ENCODE measurements at regions not wholly inside any gene's neighbourhood (a gene's known extent, or its start where the extent isn't known, plus 50 kb on each side); places are given as distances from the start of the nearest gene placed in this dataset.
"Not testable (repeated sequence)": the region's sequence is repeated elsewhere in the genome, so short reads cannot be mapped to it uniquely, and the experiment has no call there.

- FAIRE-seq (no peak), DNase-seq (ENCODE audit: low spot score in 2 of 2) (no peak)
Measured at GRCh38 chr15:45802140-45802539, 167.3 kb downstream of the SQOR start.

- FAIRE-seq (no peak), DNase-seq (ENCODE audit: low spot score in 2 of 2) (no peak)
Measured at GRCh38 chr15:45804028-45804427, 169.2 kb downstream of the SQOR start.

- no peak for DNase-seq (ENCODE audit: low spot score in 2 of 2)
- FAIRE-seq: no peak
Measured at GRCh38 chr15:45810201-45810600, 175.4 kb downstream of the SQOR start.

- FAIRE-seq (no peak), DNase-seq (ENCODE audit: low spot score in 2 of 2) (no peak)
Measured at GRCh38 chr15:45812200-45812599, 177.4 kb downstream of the SQOR start.

GRCh38 chr15:45817578-45817977 lies 182.7 kb downstream of the SQOR start:
- not testable (repeated sequence) for FAIRE-seq; DNase-seq (ENCODE audit: low spot score in 2 of 2)

- DNase-seq (ENCODE audit: low spot score in 2 of 2) (no peak), FAIRE-seq (no peak)
Measured at GRCh38 chr15:45821390-45821789, 186.6 kb downstream of the SQOR start.

GRCh38 chr15:45822968-45823367 lies 188.1 kb downstream of the SQOR start:
- DNase-seq (ENCODE audit: low spot score in 2 of 2); FAIRE-seq: not testable (repeated sequence)

- no peak for FAIRE-seq
Measured at GRCh38 chr15:45827275-45827674, 192.4 kb downstream of the SQOR start.

GRCh38 chr15:45827766-45828165 lies 192.9 kb downstream of the SQOR start:
- DNase-seq (ENCODE audit: low spot score in 2 of 2): no peak

More at GRCh38 chr15:45827275-45827674, 192.4 kb downstream of the SQOR start:
- DNase-seq (ENCODE audit: low spot score in 2 of 2): no peak

GRCh38 chr15:45829336-45830153 lies 194.7 kb downstream of the SQOR start:
- FAIRE-seq (no peak), DNase-seq (ENCODE audit: low spot score in 2 of 2) (no peak)

More at GRCh38 chr15:45827766-45828165, 192.9 kb downstream of the SQOR start:
- no peak for FAIRE-seq

GRCh38 chr15:45831787-45832186 lies 197.0 kb downstream of the SQOR start:
- FAIRE-seq (no peak), DNase-seq (ENCODE audit: low spot score in 2 of 2) (no peak)

- FAIRE-seq (no peak), DNase-seq (ENCODE audit: low spot score in 2 of 2) (no peak)
Measured at GRCh38 chr15:45834622-45835021, 199.8 kb downstream of the SQOR start.

GRCh38 chr15:45842151-45842550 lies 207.3 kb downstream of the SQOR start:
- DNase-seq (ENCODE audit: low spot score in 2 of 2) (no peak), FAIRE-seq (no peak)

- DNase-seq (ENCODE audit: low spot score in 2 of 2): no peak
- FAIRE-seq: no peak
Measured at GRCh38 chr15:45847645-45848044, 212.8 kb downstream of the SQOR start.

- no peak for FAIRE-seq
- no peak for DNase-seq (ENCODE audit: low spot score in 2 of 2)
Measured at GRCh38 chr15:45849136-45849535, 214.3 kb downstream of the SQOR start.

- DNase-seq (ENCODE audit: low spot score in 2 of 2): no peak
- no peak for FAIRE-seq
Measured at GRCh38 chr15:45854455-45855202, 219.8 kb downstream of the SQOR start.

GRCh38 chr15:45855210-45855906 lies 220.5 kb downstream of the SQOR start:
- DNase-seq (ENCODE audit: low spot score in 2 of 2) (no peak), FAIRE-seq (no peak)

GRCh38 chr15:45855907-45856579 lies 221.2 kb downstream of the SQOR start:
- DNase-seq (ENCODE audit: low spot score in 2 of 2): no peak
- FAIRE-seq: no peak

GRCh38 chr15:45857291-45857690 lies 222.5 kb downstream of the SQOR start:
- no peak for FAIRE-seq
- no peak for DNase-seq (ENCODE audit: low spot score in 2 of 2)

GRCh38 chr15:45858491-45858890 lies 223.7 kb downstream of the SQOR start:
- FAIRE-seq: no peak

More at GRCh38 chr15:45858491-45858890, 223.7 kb downstream of the SQOR start:
- DNase-seq (ENCODE audit: low spot score in 2 of 2): no peak
